Spleen (tissue), 11 donors: ENCODE measurements at regions not wholly inside any gene's neighbourhood (a gene's known extent, or its start where the extent isn't known, plus 50 kb on each side); places are given as distances from the start of the nearest gene placed in this dataset.

Experiments used
- DNase-seq: peaks from one replicate; pipeline ENCODE4 v3.0.0-alpha.2; 2020
- H3K27ac ChIP-seq, 8 donors: fragments of 200-600 bp; sonication (generic) in 7 of 8; 1 replicate in 4 of 8; 2 replicates in 4 of 8; pipeline versions ENCODE4 v1.5.0 to v1.8.0; 2016 to 2021; ENCODE audit warnings: inconsistent platforms in 4 of 8, mild to moderate bottlenecking in 4 of 8, moderate library complexity in 1 of 8
- H3K27me3 ChIP-seq, 7 donors: fragments of 200-600 bp; sonication (generic) in 6 of 7; replicated peaks in 1 of 7; 1 replicate in 4 of 7; 2 replicates in 3 of 7; pipeline versions ENCODE4 v1.5.0 to v1.8.0; 2016 to 2021; ENCODE audit warnings: inconsistent platforms in 3 of 7, mild to moderate bottlenecking in 1 of 7
- H3K36me3 ChIP-seq, 6 donors: fragments of 200-600 bp; sonication (generic) in 5 of 6; 1 replicate in 4 of 6; 2 replicates in 2 of 6; pipeline versions ENCODE4 v1.5.0 to v1.8.0; 2016 to 2021; ENCODE audit warnings: inconsistent platforms in 2 of 6
- H3K4me1 ChIP-seq, 6 donors: fragments of 200-600 bp; sonication (generic) in 5 of 6; 1 replicate in 3 of 6; 2 replicates in 3 of 6; pipeline versions ENCODE4 v1.5.0 to v1.8.0; 2016 to 2021; ENCODE audit warnings: inconsistent platforms in 3 of 6
- H3K4me3 ChIP-seq, 8 donors: fragments of 200-600 bp; sonication (generic) in 7 of 8; 1 replicate in 4 of 8; 2 replicates in 4 of 8; pipeline versions ENCODE4 v1.5.0 to v1.8.0; 2016 to 2021; ENCODE audit warnings: inconsistent platforms in 4 of 8, mild to moderate bottlenecking in 4 of 8, moderate library complexity in 2 of 8
- H3K9me3 ChIP-seq, 8 donors: fragments of 200-600 bp; sonication (generic) in 7 of 8; 1 replicate in 4 of 8; 2 replicates in 4 of 8; pipeline versions ENCODE4 v1.5.0 to v1.8.0; 2016 to 2021; ENCODE audit warnings: inconsistent platforms in 4 of 8
- POLR2A ChIP-seq, 3 donors: fragments of 450-650 bp; IDR thresholded peaks; one replicate each; pipeline ENCODE4 v1.5.1; 2017; ENCODE audit warnings: antibody characterized with exemption in 3 of 3, mild to moderate bottlenecking in 1 of 3
- POLR2AphosphoS5 ChIP-seq, 3 donors: sonication (generic); formaldehyde crosslinking; IDR thresholded peaks; one replicate each; pipeline ENCODE4 v1.5.1; 2017; ENCODE audit warnings: antibody characterized with exemption in 3 of 3
- WGBS, 5 donors: extraction: QIAGEN DNeasy Blood & Tissue Kit in 3 of 5; methylation state at CpG; one replicate each; pipeline versions ENCODE4 v1.1.5 to v1.1.7; 2013 to 2018; 5-methylcytosine and 5-hydroxymethylcytosine counted together
- intact Hi-C: fragments of 100-400 bp; cut with DNase I; formaldehyde crosslinking; loops from one replicate; pipeline ENCODE4 v1.15.0; 2023; ENCODE audit warnings: low total_unique reads
- TF ChIP-seq, protein P1 (sequence below), 11 experiments: fragments of 200-600 bp in 7 of 11; fragments of 450-650 bp in 4 of 11; sonication (generic) in 4 of 11; IDR thresholded peaks in 8 of 11; conservative IDR thresholded peaks in 3 of 11; 1 replicate in 7 of 11; 2 replicates in 4 of 11; pipeline versions ENCODE4 v1.4.0 to v1.8.0; 2016 to 2021; ENCODE audit warnings: antibody characterized with exemption in 11 of 11, inconsistent platforms in 4 of 11, mild to moderate bottlenecking in 1 of 11
- donor health status: healthy with polysubstance abuse.
- donor health status: DM: no; HTN: no; CAD: no; lungs with moderate emphysema.
- donor health status: DM: no; HTN: no; CAD: no.
- donor health status: Bipolar disorder and iron deficiency.
- donor health status: healthy.
- donor health status: DM: no; HTN: no; CAD: no.
- donor health status: DM: yes; HTN: yes; CAD: no.

DNA sequence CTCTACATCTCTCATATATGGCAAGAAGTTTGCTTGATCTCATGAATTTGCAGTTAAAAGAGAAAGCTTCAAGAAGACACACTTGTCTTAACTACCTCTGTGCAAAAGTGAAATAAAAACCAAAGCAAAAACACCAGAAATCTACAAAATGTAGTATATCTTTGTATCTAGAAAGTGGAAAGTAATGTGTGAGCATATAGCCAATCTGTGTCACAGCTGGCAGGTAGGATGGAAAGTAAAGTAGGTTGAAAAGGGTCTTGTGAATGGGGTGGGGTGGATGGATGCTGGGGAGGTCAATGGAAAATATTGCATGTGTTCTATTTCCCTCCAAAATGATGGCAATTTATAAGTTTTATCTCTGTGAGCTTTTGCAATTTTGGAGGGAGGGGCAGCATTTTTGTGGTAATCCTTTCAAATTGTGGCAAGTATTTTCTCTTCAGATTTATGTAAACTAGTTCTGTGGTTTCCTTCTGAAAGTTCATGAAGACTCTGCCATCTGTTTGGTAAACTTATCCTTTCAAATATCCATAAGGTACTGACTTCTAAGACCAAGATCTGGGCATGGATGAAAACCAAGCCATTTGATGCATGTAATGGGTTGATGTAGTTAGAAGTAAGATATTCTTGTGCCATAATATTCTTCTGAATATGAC, 215.9 kb upstream of the GIMD1 start:
- intact Hi-C loops, result no loop called here
- Histone ChIP-seq H3K36me3 (no peaks in the 10 kb centered on the region), H3K9me3 (no peaks in the 10 kb centered on the region), H3K27me3 (no peaks in the 10 kb centered on the region), H3K4me1 (no peaks in the 10 kb centered on the region), H3K27ac (no peak overlapping the region), H3K4me3 (no peak overlapping the region)
- no peak for DNase-seq
- TF ChIP-seq POLR2AphosphoS5 (IDR thresholded peaks at IDR 0.05) (no peak), POLR2A (IDR thresholded peaks at IDR 0.05) (no peak)
- TF ChIP-seq, protein P1, sequence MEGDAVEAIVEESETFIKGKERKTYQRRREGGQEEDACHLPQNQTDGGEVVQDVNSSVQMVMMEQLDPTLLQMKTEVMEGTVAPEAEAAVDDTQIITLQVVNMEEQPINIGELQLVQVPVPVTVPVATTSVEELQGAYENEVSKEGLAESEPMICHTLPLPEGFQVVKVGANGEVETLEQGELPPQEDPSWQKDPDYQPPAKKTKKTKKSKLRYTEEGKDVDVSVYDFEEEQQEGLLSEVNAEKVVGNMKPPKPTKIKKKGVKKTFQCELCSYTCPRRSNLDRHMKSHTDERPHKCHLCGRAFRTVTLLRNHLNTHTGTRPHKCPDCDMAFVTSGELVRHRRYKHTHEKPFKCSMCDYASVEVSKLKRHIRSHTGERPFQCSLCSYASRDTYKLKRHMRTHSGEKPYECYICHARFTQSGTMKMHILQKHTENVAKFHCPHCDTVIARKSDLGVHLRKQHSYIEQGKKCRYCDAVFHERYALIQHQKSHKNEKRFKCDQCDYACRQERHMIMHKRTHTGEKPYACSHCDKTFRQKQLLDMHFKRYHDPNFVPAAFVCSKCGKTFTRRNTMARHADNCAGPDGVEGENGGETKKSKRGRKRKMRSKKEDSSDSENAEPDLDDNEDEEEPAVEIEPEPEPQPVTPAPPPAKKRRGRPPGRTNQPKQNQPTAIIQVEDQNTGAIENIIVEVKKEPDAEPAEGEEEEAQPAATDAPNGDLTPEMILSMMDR (IDR thresholded peaks at IDR 0.05 in 8 of 11, conservative IDR thresholded peaks at IDR 0.05 in 3 of 11), result no peak

- Histone ChIP-seq H3K9me3 (no peaks in the 10 kb centered on the region), H3K36me3 (no peaks in the 10 kb centered on the region), H3K27me3 (no peaks in the 10 kb centered on the region), H3K4me1 (no peaks in the 10 kb centered on the region), H3K4me3 (no peak overlapping the region), H3K27ac (no peak overlapping the region)
- intact Hi-C loops, result no loop called here
- no peak for TF ChIP-seq POLR2A (IDR thresholded peaks at IDR 0.05)
- no peak for DNase-seq
- WGBS, 5 donors, result 48 to 77% (median 71%) methylated on average over 2 of the region's 2 CpGs
Measured at GRCh38 chr4:106583567-106583966, 215.0 kb upstream of the GIMD1 start.

- Histone ChIP-seq H3K27me3 (no peaks in the 10 kb centered on the region), H3K4me1 (no peaks in the 10 kb centered on the region), H3K9me3 (no peaks in the 10 kb centered on the region), H3K36me3 (no peaks in the 10 kb centered on the region), H3K27ac (no peak overlapping the region), H3K4me3 (no peak overlapping the region)
- intact Hi-C loops, result no loop called here
- no peak for DNase-seq
- WGBS, 5 donors, result 72 to 81% (median 73%) methylated on average over 2 of the region's 2 CpGs
- no peak for TF ChIP-seq POLR2A (IDR thresholded peaks at IDR 0.05)
- TF ChIP-seq, protein P1 (IDR thresholded peaks at IDR 0.05 in 8 of 11, conservative IDR thresholded peaks at IDR 0.05 in 3 of 11), result no peak
- no peak for TF ChIP-seq POLR2AphosphoS5 (IDR thresholded peaks at IDR 0.05)
Measured at GRCh38 chr4:106583108-106583507, 214.5 kb upstream of the GIMD1 start.

- no peaks in the 10 kb centered on the region for H3K9me3 ChIP-seq
- no peak for DNase-seq
- H3K27ac ChIP-seq, result no peak overlapping the region
- H3K36me3 ChIP-seq, result no peaks in the 10 kb centered on the region
- H3K4me3 ChIP-seq, result no peak overlapping the region
- no peaks in the 10 kb centered on the region for H3K4me1 ChIP-seq
- intact Hi-C loops, result no loop called here
- TF ChIP-seq POLR2AphosphoS5 (IDR thresholded peaks at IDR 0.05) (no peak), POLR2A (IDR thresholded peaks at IDR 0.05) (no peak)
- TF ChIP-seq, protein P1 (IDR thresholded peaks at IDR 0.05 in 8 of 11, conservative IDR thresholded peaks at IDR 0.05 in 3 of 11), result no peak
- no peaks in the 10 kb centered on the region for H3K27me3 ChIP-seq
Measured at GRCh38 chr4:106582103-106582502, 213.5 kb upstream of the GIMD1 start.

DNA sequence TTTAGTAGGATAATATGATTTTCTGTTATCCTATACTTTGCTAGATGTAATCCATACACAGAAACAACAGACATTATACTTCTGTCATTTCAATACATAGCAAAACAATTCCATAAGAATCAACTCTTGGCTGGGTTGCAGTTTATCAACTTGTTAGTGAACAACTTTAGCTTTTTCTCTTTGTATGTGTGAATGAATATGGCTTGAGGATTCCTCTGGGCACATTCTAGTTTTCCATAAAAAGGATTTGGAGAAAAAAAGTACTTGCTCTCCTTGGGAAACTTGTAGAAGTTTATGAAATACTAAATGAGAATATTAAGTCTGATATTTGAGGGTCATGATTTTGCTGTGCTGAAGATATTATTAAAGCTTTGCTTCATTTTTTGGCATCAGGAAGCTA, 210.7 kb upstream of the GIMD1 start:
- TF ChIP-seq POLR2A (IDR thresholded peaks at IDR 0.05), result no peak
- TF ChIP-seq POLR2AphosphoS5 (IDR thresholded peaks at IDR 0.05), result no peak
- TF ChIP-seq, protein P1 (IDR thresholded peaks at IDR 0.05 in 8 of 11, conservative IDR thresholded peaks at IDR 0.05 in 3 of 11), result no peak
- no peak for DNase-seq
- no peaks in the 10 kb centered on the region for H3K36me3 ChIP-seq
- no peaks in the 10 kb centered on the region for H3K9me3 ChIP-seq
- intact Hi-C loops, result no loop called here
- no peak overlapping the region for H3K27ac ChIP-seq
- H3K27me3 ChIP-seq, result no peaks in the 10 kb centered on the region
- no peak overlapping the region for H3K4me3 ChIP-seq
- H3K4me1 ChIP-seq, result no peaks in the 10 kb centered on the region
